Cardiac fibroblast (primary cell): ENCODE measurements at regions not wholly inside any gene's neighbourhood (a gene's known extent, or its start where the extent isn't known, plus 50 kb on each side); places are given as distances from the start of the nearest gene placed in this dataset.

Experiments used
- DNase-seq, 2 donors: peaks; one replicate each; pipeline versions ENCODE4 v3.0.0 to v3.0.0-alpha.2; 2010; ENCODE audit warnings: low read depth in 2 of 2
- H3K4me3 ChIP-seq, 2 donors: replicated peaks in 1 of 2; 1 replicate in 1 of 2; 2 replicates in 1 of 2; pipeline ENCODE4 v1.5.1; 2011; ENCODE audit warnings: low read depth in 2 of 2, low read length in 2 of 2, mild to moderate bottlenecking in 2 of 2, moderate library complexity in 1 of 2
- TF ChIP-seq, protein P1 (sequence below): IDR thresholded peaks from one replicate; pipeline ENCODE4 v1.5.1; 2011; ENCODE audit warnings: low read depth, mild to moderate bottlenecking, low read length, inconsistent platforms

GRCh38 chr4:35164063-35164462 lies 1080.3 kb downstream of the ARAP2 start:
- TF ChIP-seq, protein P1, sequence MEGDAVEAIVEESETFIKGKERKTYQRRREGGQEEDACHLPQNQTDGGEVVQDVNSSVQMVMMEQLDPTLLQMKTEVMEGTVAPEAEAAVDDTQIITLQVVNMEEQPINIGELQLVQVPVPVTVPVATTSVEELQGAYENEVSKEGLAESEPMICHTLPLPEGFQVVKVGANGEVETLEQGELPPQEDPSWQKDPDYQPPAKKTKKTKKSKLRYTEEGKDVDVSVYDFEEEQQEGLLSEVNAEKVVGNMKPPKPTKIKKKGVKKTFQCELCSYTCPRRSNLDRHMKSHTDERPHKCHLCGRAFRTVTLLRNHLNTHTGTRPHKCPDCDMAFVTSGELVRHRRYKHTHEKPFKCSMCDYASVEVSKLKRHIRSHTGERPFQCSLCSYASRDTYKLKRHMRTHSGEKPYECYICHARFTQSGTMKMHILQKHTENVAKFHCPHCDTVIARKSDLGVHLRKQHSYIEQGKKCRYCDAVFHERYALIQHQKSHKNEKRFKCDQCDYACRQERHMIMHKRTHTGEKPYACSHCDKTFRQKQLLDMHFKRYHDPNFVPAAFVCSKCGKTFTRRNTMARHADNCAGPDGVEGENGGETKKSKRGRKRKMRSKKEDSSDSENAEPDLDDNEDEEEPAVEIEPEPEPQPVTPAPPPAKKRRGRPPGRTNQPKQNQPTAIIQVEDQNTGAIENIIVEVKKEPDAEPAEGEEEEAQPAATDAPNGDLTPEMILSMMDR = no peak
- DNase-seq = no peak
- no peak overlapping the region for H3K4me3 ChIP-seq

DNA sequence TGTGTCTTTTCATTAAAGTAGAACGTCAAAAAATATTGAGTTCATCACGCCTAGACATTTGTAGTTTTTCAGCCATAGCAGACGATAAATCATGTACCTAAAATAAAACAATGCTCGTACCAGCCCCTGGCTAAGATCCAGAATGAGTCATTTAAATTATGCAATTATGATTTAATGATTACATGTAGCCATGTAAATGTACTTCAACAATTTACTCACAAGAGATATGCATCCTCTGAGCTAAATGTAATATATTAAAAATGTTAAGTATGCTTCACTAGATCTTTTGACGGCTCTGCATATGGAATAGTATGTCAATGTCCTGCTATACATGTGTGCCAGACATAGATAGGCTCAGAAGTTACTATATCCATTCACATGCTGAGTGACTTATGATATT lies 1077.8 kb downstream of the ARAP2 start:
- TF ChIP-seq, protein P1 = no peak
- no peak overlapping the region for H3K4me3 ChIP-seq
- no peak for DNase-seq

DNA sequence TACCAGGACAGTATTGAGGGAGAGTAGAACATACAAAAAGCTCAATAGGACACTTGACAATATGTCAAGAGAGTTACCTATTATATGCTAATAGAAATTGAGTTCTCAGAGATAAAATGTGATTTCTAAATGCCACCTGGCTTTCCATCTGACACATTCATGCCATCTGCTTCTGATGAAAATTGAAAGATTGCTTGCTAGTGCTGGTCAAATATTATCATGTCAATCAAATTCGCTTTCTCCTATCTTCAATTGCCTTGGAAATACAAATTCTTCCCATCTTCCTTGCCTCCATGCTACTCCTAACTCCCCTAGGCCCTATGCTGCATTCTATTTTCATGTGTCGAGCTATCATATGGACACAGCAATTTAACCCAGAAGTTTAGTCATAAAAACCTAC lies 1076.9 kb downstream of the ARAP2 start:
- TF ChIP-seq, protein P1 = no peak
- DNase-seq = no peak
- no peak overlapping the region for H3K4me3 ChIP-seq

DNA sequence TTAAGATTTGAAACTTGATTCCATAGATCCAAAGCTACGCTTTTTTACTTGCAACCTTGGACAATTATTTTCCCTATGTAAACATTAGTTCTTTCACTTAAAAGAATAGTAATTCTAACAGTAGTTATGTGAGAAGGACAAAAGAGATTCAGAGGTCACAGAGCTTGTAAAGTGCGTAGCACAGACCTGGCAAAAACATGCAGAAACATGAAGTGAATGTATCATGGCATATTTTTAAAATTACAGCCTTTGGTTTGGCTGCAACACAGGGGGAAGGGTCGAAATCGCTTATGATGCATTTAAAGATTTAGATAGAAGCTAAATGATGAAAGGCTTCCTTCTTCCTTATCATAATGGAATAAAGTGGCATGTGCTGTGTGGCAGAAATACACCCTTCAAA lies 1068.8 kb downstream of the ARAP2 start:
- TF ChIP-seq, protein P1 = no peak
- no peak overlapping the region for H3K4me3 ChIP-seq
- DNase-seq = no peak

- DNase-seq = no peak
- TF ChIP-seq, protein P1 = no peak
- no peak overlapping the region for H3K4me3 ChIP-seq
These were observed 1068.4 kb downstream of the ARAP2 start for GRCh38 chr4:35175894-35176293.

GRCh38 chr4:35182451-35182850 lies 1061.9 kb downstream of the ARAP2 start:
- DNase-seq = no peak
- TF ChIP-seq, protein P1 = no peak
- H3K4me3 ChIP-seq = no peak overlapping the region

- DNase-seq = no peak
- TF ChIP-seq, protein P1 = no peak
- H3K4me3 ChIP-seq = no peak overlapping the region
These were observed 1054.2 kb downstream of the ARAP2 start for GRCh38 chr4:35189988-35190613.
